Dermis blood vessel endothelial cell (primary cell): ENCODE measurements at regions not wholly inside any gene's neighbourhood (a gene's known extent, or its start where the extent isn't known, plus 50 kb on each side); places are given as distances from the start of the nearest gene placed in this dataset.
"Not testable (repeated sequence)": the region's sequence is repeated elsewhere in the genome, so short reads cannot be mapped to it uniquely, and the experiment has no call there.

Experiments used
- DNase-seq: peaks from one replicate; pipeline ENCODE4 v3.0.0; 2010

- DNase-seq, result no peak
These were observed 630.0 kb downstream of the TAF11L14 start for GRCh38 chr5:18264126-18264882.

DNA sequence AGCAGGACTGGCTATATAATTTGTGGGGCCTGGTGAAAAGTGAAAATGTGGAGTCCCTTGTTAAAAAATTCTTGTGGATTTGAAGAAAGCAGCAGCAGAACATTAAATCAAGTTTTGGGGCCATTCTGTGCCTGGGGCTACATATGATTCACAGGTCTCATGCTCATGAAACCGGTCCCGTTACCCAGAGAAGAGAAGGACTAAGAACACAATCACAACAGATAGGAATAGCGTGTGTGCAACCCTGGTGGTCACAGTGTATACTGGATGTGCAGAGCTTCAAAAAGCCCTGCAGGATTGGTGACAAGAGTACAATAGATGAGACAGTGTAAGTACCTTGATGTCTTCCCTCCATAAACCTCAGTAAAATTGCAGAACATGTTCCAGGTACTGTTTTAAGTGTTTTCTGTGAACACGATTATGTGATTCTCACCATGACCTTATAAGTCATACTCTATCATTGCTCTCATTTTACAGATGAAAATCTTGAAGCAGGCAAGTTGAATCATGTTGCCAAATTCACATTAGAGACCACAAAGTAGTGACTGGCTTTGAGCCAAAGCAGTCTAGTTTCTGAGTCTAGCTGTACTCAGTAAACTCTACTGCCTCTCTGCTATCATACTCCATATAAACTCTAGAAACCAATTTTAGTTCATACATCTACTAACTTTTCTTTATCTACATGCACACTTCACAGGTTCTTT is 636.5 kb downstream of the TAF11L14 start:
- no peak for DNase-seq

GRCh38 chr5:18276939-18277338 is 642.7 kb downstream of the TAF11L14 start:
- DNase-seq, result no peak

DNA sequence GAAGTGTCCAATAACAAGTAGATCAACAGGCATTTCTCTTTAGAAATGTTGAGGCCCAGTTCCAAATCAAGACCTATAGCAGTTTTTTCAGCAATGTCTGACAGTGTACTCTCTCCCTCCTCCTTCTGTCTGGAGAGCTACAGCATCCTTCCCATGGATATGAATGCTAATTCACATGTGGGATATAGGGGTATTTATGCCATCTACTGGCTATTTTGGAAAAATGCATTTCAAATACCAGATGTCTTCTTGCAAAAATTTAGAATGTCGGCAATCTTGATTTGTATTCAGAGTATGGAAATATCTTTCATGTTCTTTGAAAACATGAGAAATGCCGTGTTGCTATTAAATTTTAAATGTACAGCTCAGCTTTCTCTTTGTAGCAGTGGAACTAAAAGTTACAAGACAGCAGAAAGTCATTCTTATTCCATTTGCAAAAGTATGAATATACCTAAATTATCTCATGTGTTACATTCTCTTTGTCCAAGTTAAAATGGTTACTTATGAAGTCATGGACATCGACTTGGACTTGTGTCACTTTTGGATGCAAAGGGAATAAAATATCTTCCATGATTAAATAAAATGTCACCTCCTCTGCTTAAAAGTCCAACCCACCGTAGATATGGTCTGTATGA is 647.8 kb downstream of the TAF11L14 start:
- DNase-seq, result peak; percentile 57

GRCh38 chr5:18285257-18285656 is 651.0 kb downstream of the TAF11L14 start:
- DNase-seq, result no peak

DNA sequence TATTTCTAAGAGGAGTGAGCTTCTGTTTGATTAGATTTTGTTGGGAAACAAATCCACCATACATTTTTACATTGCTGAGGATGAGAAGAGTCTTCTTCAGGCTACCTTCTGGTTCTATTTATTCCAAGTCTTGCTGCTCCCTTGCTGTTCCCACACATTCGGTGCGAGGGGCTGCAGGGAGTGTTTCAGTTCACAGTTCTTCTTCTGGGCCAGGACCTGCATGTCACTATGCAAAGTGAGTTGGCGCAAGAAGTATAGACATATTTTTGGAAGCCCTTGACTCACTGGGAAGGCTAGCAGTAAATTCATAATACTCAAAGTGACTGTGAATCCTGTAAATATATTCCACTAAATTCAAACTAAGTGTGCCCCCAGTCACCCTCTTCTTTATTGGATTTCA is 657.9 kb downstream of the TAF11L14 start:
- no peak for DNase-seq

- not testable (repeated sequence) for DNase-seq
These were observed 661.4 kb downstream of the TAF11L14 start for GRCh38 chr5:18295696-18296095.

DNA sequence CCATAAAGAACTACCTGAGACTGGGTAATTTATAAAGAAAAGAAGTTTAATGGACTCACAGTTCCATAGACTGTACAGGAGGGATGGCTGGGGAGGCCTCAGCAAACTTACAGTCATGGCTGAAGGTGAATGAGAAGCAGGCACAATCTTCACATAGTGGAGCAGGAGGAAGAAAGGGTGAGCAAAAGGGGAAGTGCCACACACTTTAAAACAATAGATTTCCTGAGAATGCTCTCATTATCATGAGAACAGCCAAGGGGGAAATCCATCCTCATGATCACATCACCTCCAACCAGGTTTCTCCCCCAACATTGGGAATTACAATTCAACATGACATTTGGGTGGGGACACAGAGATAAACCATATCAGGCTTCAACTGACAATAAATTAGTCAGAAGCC is 664.9 kb downstream of the TAF11L14 start:
- DNase-seq, result no peak

DNA sequence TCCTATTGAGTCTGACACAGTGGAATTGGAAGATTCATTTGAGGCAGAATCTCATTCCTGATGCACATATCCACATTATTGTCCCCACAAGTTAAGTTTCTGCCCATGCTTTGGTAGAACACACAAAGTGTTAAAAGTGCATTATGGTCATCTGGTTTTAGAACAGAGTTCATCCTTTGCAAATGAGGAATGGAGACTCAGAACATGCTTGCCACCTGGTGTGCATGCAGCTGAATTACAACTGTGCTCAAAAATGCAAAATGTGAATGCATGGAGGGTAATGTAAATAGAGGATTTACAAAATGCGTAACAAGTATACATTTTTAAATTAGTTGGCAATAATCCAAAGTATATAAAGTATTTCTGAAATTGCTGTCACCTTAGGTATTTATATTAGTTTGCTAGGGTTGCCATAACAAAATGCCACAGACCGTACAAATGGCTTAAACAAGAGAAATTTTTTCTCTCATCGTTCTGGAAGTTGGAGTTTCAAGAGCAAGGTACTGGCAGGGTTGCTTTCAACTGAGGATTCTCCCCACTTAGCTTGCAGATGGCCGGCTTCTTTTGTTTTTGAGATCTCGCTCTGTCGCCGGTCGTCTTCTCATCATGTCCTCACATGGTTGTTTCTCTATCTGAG is 671.1 kb downstream of the TAF11L14 start:
- peak; percentile 56 for DNase-seq

GRCh38 chr5:18311266-18311665 is 677.0 kb downstream of the TAF11L14 start:
- no peak for DNase-seq

GRCh38 chr5:18312016-18312415 is 677.8 kb downstream of the TAF11L14 start:
- DNase-seq, result no peak

- peak; percentile 51 for DNase-seq
These were observed 680.0 kb downstream of the TAF11L14 start for GRCh38 chr5:18314192-18314778.

DNA sequence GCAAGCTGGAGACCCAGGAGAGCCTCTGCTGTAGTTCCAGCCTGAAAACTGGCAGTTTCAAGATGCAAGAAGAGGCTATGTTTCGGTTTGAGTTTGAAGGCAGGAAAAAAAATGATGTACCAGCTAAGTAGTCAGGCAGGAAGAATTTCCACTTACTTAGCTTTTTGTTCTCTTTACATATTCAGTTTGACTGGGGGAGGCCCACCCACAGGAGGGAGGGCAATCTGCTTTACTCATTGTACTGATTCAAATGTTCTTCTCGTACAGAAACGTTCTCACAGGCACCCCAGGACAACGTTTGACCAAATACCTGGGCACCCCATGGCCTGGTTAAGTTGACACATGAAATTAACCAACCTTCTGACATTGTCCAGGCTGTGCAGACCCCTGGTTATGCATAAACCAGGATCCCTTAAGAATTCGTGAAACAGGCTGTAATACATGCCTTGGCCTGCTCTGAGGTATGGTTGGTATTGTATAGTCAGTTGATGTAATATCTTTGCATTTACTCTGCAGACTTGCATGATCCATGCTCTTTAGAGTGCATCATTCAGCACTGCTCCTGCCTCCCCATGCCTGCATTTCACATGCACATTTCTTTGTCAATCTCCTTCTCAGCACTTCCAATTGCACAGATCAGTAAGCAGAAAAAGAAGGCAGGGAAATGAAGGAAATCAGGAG is 687.1 kb downstream of the TAF11L14 start:
- DNase-seq, result no peak

- no peak for DNase-seq
These were observed 689.6 kb downstream of the TAF11L14 start for GRCh38 chr5:18323891-18324290.

GRCh38 chr5:18325431-18325830 is 691.2 kb downstream of the TAF11L14 start:
- no peak for DNase-seq

DNA sequence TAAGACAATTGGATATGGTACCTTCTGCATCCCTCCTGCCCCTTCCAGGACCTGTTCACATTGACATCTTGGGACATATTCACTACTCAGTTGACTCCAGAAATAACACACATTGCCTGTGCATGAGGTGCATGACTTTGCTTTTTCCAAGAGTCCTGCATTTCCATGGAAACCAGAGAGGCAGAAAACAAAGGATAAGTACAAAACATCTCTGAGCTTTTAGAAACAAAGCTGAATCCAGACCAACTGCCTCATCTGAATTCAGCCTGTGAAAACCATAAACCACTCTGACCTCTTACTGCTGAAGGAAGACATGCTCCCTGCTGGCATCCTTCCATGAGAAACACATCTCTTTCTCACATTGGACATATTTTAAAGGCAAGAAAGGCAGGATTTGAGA is 695.1 kb downstream of the TAF11L14 start:
- no peak for DNase-seq

- no peak for DNase-seq
These were observed 699.6 kb downstream of the TAF11L14 start for GRCh38 chr5:18333841-18334240.

DNA sequence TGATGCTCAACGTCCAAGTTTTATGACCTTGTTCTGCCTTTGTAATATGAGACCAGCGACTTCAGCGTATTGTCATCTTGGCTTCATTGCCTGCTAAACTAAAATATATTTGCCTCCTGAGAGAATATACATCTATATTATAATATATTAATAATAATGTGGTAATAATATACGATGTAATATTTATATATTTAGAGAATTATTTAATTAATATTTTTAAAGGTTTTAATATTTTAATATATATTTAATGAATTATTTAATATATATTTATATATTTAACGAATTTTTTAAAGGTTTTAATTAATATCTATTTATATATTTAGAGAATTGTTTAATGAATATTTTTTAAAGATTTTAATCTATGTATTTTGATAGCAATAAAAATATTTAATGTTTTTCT is 700.7 kb downstream of the TAF11L14 start:
- DNase-seq, result no peak

DNA sequence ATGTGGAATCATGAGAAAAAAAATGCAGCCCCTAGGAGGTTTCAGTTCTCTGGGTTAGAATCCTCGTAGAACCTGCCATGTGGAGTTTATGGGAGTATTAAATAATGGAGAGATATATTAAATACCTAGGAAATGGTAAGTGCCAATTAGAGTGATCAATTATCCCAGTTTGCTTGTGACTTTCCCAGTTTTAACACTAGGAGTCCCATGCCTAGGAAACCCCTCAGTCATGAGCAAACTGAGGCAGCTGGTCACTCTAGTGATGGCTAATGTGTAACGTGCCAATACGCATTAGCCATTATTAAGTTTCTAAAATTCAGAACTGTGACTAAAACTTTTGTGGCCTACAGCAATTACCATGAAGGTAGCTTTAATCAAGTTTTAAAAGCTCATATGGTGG is 720.6 kb downstream of the TAF11L14 start:
- DNase-seq, result no peak

GRCh38 chr5:18357486-18357885 is 723.2 kb downstream of the TAF11L14 start:
- no peak for DNase-seq

DNA sequence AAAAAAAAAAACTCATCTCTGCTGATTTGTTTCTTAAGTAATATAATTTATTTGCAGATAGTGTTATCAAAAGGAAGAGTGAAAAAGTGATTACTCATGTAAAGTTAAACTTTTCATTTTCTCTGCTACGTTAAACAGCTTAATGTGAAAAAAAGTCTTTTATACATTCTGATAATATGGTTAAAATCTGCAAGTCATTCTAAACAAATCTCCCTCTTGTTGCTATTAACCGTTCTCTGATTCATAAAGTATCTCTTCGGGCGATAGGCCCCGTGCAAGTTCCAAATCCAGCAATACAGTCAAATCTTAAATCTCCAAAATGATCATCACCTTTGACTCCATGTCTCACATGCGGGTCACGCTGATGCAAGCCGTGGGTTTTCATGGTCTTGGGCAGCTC is 732.0 kb downstream of the TAF11L14 start:
- DNase-seq, result no peak

DNA sequence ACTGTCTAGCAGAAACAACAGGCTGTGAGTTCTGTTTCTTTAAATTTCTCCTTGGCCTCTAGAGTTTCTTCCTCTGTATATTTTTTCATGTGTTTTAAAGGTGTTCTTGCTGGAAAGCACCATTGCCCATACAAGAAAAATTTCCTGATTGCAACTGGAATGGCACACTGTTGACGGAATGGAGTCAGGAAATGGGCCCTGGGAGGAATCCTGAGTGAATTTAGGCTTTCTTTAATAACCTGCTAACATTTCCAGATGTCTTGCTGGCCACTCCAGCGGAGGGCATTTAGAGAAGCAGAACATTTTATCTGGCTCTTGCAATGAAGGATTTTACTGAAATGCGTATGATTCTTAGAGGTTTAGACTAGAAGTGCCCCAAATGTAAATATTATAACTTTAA is 736.3 kb downstream of the TAF11L14 start:
- no peak for DNase-seq
